ENCODE measurements at regions not wholly inside any gene's neighbourhood (a gene's known extent, or its start where the extent isn't known, plus 50 kb on each side); places are given as distances from the start of the nearest gene placed in this dataset.

GRCh38 chr18:26783170-26783569 is 82.3 kb downstream of the AQP4 start:
- no peaks in the 10 kb centered on the region for H3K9me3 ChIP-seq
- in situ Hi-C loops (cut with MboI; ENCODE audit: low sequenced_read_pairs in 4 of 4), result no loop called here
- TF ChIP-seq POLR2A (IDR thresholded peaks at IDR 0.05) (no peak), CTCF (IDR thresholded peaks at IDR 0.05 in 4 of 5, conservative IDR thresholded peaks at IDR 0.05 in 1 of 5) (no peak)
- H3K27me3 ChIP-seq, result peaks cover 0 to 7% (median 3%) of the 10 kb centered on the region in 3 donors
- H3K4me1 ChIP-seq, result no peaks in the 10 kb centered on the region
- DNase-seq (no peak), ATAC-seq (no peak)
- no peak overlapping the region for H3K27ac ChIP-seq
- H3K4me3 ChIP-seq, result no peak overlapping the region
- no peaks in the 10 kb centered on the region for H3K36me3 ChIP-seq
- intact Hi-C loops (cut with DNase I; ENCODE audit: low total_unique reads), result no loop called here

- in situ Hi-C loops (cut with MboI; ENCODE audit: low sequenced_read_pairs in 4 of 4) (no loop called here), intact Hi-C loops (cut with DNase I; ENCODE audit: low total_unique reads) (no loop called here)
- TF ChIP-seq POLR2A (IDR thresholded peaks at IDR 0.05) (no peak), CTCF (IDR thresholded peaks at IDR 0.05 in 4 of 5, conservative IDR thresholded peaks at IDR 0.05 in 1 of 5) (no peak)
- no peaks in the 10 kb centered on the region for H3K9me3 ChIP-seq
- no peak overlapping the region for H3K27ac ChIP-seq
- peaks cover 0 to 11% (median 3%) of the 10 kb centered on the region in 3 donors for H3K27me3 ChIP-seq
- DNase-seq (no peak), ATAC-seq (no peak)
- H3K4me3 ChIP-seq, result no peak overlapping the region
- H3K4me1 ChIP-seq, result no peaks in the 10 kb centered on the region
- no peaks in the 10 kb centered on the region for H3K36me3 ChIP-seq
These were observed 84.8 kb downstream of the AQP4 start for GRCh38 chr18:26780520-26781325.

GRCh38 chr18:26778054-26778393 is 87.5 kb downstream of the AQP4 start:
- H3K4me1 ChIP-seq, result no peaks in the 10 kb centered on the region
- no peaks in the 10 kb centered on the region for H3K9me3 ChIP-seq
- TF ChIP-seq CTCF (IDR thresholded peaks at IDR 0.05 in 4 of 5, conservative IDR thresholded peaks at IDR 0.05 in 1 of 5), result no peak
- no peak for TF ChIP-seq POLR2A (IDR thresholded peaks at IDR 0.05)
- intact Hi-C loops (cut with DNase I; ENCODE audit: low total_unique reads), result no loop called here
- DNase-seq (no peak), ATAC-seq (no peak)
- H3K27me3 ChIP-seq, result peaks cover 0 to 11% (median 3%) of the 10 kb centered on the region in 3 donors
- no peak overlapping the region for H3K4me3 ChIP-seq
- in situ Hi-C loops (cut with MboI; ENCODE audit: low sequenced_read_pairs in 4 of 4), result no loop called here
- H3K36me3 ChIP-seq, result no peaks in the 10 kb centered on the region
- H3K27ac ChIP-seq, result no peak overlapping the region

GRCh38 chr18:26777351-26778053 is 88.0 kb downstream of the AQP4 start:
- no peaks in the 10 kb centered on the region for H3K9me3 ChIP-seq
- no peak overlapping the region for H3K27ac ChIP-seq
- no peak overlapping the region for H3K4me3 ChIP-seq
- H3K27me3 ChIP-seq, result peaks cover 0 to 11% (median 3%) of the 10 kb centered on the region in 3 donors
- no peaks in the 10 kb centered on the region for H3K4me1 ChIP-seq
- DNase-seq (no peak), ATAC-seq (no peak)
- intact Hi-C loops (cut with DNase I; ENCODE audit: low total_unique reads) (no loop called here), in situ Hi-C loops (cut with MboI; ENCODE audit: low sequenced_read_pairs in 4 of 4) (no loop called here)
- no peaks in the 10 kb centered on the region for H3K36me3 ChIP-seq
- no peak for TF ChIP-seq POLR2A (IDR thresholded peaks at IDR 0.05)
- no peak for TF ChIP-seq CTCF (IDR thresholded peaks at IDR 0.05 in 4 of 5, conservative IDR thresholded peaks at IDR 0.05 in 1 of 5)

Data from gastrocnemius medialis (tissue), 4 donors.